HG03039 (cell line): ENCODE measurements at regions not wholly inside any gene's neighbourhood (a gene's known extent, or its start where the extent isn't known, plus 50 kb on each side); places are given as distances from the start of the nearest gene placed in this dataset.
A peak's percentile ranks its signal among the peaks of the same experiment; 100 is the strongest.

Source experiments
- ATAC-seq: cut with Tn5 transposase; IDR thresholded peaks from one replicate; pipeline ENCODE4 v1.9.1; 2021; ENCODE audit warnings: mild to moderate bottlenecking, moderate library complexity; ENCODE audit not compliant: unreplicated experiment

DNA sequence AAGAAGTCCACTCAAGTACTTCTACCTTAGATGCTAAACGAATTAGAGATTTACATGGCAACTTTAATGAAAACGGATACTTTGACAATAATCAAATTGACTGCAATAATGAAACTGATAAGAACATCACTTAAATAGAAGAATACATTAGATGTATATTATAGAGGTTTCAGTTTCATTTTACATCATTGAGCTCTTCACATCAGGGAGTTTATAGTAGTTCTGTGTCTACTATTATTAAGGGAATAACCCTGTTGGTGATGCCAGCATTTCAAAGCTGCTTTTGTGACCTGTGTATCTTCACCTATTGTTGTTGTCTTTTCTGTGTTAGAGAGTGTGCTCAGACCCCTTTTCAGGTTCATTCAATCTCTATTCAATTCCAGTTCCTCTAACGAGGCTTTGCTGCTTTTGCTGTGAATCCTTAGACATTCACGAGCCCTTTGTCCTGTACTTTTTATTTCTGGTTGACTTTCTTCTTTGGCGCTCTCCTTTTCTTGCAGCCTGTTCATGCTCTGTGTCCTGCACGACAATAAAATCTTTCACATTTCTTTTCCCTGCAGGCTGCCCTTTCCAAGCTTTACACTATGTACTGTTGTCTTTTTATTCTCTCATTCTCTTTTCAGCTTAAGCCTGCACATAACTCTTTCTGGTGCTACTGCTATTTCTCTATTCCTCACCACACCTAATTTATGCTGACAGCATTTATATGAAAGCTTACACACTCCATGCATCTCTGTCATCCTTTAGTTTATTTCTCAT is 232.1 kb downstream of the CPE start:
- ATAC-seq, result no peak

DNA sequence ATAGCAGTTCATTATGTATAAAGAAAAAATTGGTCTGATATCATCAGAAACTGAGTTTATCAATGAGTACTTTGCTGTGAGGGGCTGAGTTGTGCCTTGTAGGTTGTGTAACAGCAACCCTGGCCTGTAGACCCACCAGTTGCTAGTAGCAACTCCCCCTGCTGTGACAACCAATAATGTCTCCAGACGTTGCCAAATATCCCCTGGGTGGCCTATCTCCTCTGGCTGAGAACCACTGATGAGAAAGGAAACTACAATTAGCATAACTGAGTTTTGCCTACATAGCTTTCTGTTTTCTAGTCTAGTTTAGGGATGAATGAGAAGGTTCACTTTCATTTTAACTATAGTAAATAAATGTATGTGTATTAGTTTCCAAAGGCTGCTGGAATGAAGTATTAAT is 234.1 kb downstream of the CPE start:
- ATAC-seq, result peak; percentile 95

DNA sequence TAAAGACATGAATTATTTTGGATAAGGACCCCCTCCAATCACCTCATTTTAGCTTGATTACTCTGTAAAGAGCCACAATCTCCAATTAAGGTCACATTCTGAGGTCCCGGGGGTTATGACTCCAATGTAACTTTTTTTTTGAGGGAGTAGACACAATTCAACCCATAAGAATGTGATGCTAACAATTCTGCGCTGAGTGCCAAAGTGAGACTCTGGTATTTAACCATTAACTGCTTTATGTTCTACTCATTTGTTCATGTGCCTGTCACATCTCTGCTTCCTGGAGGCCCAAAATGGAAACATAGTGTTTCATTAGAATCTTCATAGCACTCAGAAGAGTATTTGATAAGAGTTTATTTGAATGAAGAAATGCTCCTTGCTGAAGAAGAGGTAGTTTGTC is 234.8 kb downstream of the CPE start:
- ATAC-seq, result no peak

DNA sequence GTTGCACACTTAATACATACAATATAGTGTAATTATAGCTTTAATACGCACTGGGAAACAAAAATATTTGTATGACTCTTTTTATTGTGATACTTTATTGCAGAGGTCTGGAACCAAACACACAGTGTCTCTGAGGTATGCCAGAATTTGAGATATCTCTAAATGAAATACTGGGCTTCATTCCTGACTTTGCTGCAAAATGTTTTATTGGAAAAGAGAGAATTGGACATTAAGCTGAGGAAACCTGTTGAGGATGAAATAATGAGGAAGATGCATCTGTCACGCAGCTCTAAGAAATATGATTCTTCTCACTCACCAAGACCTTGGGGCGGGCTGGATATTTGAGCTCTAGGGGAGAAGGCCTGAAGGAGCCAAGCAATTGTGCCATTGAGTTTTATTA is 242.1 kb downstream of the CPE start:
- no peak for ATAC-seq

DNA sequence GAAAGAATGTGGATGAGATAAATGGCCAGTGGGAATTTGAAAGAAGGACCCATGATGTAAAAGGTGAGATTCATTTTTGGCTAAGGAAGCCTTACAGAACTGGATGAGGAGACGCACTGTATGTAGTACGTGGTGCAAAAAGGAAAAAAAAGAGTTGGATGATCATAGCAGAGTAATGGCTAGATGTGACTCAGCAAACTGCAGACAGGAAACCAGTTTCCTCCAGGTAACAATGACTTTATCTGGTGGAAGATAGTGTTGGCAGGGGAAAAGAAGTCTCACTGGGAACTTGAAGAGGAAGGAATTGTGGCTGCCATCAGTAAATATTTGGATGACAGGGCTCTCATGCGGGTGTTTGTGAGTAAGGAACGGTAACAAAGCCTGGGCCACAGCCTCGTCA is 243.2 kb downstream of the CPE start:
- no peak for ATAC-seq

DNA sequence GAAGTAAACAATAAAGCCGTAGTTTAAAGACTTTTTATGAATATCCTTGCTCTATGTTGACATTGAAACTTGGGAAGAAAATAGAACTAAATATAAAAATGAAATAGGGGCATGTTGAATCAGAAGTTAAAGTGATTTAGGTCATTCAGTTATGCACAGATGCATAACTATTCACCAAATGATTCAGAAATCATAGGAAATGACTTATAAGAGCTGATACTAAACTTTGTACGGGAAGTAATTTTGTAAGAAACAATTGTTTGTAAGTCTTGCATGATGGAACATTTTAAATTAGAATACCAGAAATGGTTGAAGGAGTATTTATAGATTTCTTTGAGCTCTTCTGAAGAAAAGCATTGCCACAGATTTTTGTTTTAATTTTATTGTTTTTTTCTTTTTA is 246.5 kb downstream of the CPE start:
- no peak for ATAC-seq

DNA sequence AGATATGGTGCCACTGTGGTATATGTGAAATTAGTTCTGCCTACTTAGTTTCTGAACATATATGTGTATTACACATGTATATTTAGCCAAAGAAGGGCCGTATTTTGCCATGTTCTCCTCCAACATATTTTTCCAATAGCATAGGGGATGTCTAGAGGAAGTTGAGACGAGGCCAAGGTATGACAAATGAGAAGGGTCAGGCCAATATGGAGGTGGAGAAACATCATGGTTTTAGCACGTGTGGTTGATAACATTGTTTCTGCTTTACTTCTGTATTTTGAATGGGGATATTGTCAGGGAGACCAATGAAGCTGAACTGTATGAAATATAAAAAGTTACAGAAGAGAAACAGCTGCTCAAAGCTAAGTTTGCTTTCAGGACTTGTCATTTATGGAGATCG is 246.7 kb upstream of the TLL1 start:
- ATAC-seq, result no peak

DNA sequence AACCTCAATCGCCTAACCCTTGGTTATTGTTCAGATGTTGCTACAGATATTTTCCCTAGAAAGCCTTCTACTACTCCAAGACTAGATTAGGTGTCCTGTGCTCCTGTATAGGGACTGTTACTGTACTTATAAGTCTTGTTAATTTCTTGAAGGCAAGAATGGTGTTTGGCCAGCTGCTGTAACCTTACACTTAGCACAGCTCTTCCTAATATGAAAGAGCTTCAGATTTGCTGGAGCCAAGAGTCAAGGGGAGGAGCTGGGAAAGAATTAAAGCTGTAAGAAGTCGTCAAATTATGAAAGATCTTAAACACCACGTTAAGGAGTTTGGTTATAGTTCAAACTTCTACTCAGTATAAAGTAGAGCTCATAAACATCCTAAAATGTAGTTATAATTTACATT is 245.9 kb upstream of the TLL1 start:
- no peak for ATAC-seq

DNA sequence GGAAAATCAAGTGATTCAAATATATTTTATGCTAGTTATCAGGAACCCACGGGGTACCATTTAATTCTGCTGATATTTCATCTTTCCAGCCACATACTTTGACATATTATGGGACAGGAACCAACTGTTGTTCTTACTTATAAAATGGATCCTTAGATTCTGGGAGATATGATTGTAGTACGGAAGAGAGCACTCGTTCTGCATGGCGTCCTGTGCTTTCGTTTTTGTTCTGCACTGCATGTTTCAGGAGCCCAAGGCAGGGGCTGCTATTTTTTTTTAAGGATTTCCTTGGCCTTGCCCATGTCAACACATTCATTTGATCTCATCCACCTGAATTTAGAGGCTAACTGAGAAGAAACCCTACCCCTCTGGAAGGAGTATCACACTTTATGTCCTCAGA is 245.5 kb upstream of the TLL1 start:
- ATAC-seq, result no peak

DNA sequence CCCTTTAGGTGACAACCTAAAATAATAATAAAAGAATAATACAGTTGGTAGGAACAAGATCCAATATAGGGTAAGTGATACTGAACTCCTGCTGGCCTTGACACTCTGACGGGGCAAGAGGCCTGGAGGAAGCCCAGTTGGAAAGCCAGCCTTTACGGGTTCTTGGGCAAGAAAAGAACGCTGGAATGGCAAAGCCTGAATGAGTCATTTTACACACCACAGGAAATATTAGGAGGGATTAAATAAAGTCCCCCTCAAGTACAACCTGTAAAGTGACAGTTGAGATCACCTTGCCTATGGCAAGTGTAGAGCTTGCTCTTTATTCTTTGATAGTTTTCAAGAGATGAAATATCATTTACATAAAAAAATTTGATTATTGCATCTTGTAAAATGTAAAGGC is 244.5 kb upstream of the TLL1 start:
- ATAC-seq, result no peak

DNA sequence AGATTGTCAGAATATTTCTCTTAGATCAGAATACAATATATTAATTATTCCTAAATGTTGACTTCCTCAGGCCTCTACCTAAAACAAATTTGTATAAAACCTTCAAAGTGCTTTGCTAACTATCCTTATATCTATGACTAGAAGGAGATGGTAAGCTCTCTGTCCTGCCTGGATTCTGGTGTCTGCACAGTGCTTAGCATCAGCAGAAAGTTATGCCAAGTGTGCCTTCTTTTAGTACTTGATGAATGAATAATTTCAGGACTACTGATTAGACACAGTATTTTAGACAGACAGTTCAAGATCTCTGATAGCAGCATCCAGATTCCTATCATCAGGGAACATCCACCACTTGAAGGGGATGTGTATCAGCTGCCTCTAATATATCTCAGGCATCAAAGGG is 242.4 kb upstream of the TLL1 start:
- no peak for ATAC-seq

DNA sequence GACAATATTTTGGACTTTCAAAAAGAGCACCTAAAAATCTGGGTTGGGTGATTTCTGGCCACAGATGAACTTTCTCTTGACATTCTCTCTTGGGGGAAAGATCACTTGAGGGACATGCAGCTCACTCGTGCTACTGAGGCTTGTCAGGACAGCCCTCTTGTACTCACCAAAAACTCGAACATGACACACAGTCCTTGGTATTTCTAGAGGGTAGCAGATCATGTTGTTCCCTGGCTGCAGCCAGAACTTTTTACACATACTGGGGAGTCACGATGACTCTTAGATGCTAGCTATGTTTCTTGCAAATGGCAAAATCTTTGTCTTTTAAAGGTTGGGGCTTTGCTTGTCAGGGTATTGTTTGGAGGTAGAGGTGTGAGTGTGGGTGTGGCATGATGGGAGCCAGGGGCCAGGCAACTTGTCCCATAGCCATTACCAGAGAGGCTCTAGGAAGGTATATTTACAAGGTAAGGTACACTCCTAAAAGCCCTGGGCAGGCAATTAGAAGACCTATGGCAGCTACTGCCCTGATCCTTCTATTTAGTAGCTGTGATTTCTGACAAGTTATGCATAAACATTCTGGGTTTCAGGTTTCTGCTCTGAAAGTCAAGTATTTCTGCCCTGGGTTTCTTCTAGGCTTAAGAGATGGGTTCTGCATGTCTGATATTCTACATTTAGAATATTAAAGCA is 241.7 kb upstream of the TLL1 start:
- no peak for ATAC-seq

DNA sequence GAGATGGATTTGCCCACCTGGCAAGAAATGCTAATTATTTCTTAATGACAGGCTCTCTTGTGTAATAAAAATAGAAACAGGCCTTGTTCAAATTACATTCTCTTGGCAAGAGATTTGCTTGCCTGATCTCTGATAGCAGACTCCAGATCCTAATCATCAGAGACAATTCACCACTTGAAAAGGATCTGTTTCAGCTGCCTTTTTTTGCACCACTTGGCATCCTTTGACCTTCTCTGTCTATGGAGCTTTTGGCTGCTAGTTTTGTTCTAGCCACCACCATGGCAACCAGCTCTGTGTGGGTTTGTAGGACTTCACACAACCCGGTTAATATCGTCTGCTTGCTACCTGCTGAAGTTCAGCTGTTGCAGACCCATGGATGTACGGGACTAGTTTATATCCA is 241.1 kb upstream of the TLL1 start:
- no peak for ATAC-seq

DNA sequence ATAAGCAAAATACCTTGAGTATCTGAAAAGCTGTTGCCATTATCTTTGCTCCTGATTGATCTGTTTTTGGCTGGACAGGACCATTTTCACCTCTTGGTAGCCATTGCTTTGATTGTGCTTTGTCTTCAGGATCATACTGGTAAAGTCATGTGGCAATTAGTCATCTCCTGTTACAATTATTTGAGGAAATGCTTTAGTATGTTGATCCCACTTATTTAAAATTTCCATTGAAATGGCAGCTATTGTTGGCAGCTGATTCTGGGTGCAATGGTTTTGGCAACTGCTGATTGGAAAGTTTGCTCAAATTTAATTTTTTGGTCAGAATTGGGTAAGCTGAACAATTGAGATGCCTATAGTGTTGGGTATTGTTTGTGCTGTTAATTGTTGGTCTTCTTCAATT is 238.3 kb upstream of the TLL1 start:
- no peak for ATAC-seq

DNA sequence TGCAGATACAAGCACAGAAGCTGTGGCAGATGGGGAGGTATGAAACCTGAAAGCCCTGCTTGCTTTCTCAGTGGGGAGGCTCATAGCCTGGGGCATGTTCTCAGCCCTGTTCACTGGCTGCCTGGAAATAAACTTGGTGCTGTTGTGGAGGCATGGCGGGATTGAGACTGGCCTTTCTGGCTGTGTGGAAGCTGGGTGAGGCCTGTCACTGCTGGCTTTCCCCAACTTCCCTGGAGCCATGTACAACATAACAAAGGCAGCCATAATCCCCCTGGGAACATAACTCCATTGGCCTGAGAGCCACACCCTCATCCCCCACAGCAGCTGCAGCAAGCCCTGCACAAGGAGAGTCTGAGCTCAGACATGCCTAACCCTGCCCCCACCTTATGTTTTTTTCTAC is 237.7 kb upstream of the TLL1 start:
- no peak for ATAC-seq

DNA sequence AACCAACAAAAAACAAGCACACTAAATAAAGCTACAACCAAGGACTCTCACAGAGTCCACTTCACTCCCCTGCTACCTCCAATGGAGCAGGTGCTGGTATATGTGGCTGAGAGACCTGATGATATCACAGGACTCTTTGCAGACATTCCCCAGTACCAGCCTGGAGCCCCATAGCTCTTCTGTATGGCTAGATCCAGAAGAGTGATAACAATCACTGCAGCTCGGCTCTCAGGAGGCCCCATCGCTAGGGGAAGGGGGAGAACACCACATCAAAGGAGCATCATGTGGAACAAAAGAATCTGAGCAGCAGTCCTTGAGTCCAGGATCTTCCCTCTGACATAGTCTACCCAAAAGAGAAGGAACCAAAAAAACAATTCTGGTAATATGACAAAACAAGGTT is 237.1 kb upstream of the TLL1 start:
- ATAC-seq, result no peak

DNA sequence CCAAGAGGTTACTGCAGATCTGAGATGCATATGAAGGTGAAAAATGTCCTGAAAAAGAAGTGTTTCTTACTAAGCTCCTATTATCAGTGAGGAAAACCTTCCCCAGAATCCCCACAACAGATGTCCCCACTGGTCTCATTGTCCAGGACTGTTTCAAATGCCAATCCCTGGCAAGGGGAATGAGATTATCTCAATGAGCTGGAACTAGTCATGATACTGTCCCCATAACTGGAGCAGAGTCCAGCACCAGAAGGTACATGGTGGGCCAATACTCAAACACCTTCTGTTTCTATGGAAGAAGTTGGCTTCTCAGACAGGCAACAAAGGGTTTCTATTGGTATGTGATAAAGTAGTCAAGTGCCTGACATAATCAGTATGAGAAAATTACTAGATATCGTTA is 221.1 kb upstream of the TLL1 start:
- ATAC-seq, result no peak

DNA sequence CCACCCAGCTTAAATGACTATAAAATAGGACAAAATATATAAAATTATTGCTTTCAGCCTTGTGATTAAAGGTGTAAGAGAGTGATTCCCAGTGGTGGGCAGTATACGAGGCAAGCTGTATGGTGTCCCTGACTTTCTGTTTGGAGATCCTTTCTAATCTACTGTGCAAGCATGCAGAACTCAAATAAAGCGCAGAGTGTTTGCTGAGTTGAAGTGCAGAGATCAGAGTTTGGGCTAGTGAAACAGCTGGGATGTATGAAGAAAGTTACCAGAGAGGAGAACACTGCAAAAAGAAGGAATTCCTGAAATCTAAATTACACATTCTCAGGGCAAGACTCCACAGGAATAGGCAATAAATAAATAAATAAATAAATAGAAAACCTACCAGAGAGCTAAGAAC is 218.5 kb upstream of the TLL1 start:
- ATAC-seq, result no peak

DNA sequence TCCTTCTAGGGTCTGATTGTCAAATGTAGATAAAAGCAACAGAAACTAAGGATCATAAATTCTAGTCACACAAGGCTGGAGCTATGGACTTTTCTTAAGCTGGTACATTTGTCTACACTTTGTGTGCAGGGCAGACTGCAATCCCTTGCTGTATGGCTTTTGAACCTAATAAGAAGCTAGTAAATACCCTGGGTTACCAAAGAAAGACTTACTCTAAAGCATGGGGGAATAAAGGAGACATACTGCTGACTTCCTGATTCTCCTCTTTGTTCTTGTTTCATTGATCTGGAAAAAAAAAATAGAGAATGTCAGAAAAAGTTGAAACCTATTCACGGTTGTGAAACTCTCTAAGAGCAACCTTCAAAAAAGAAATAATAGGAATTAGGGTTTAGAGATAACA is 216.6 kb upstream of the TLL1 start:
- ATAC-seq, result no peak

DNA sequence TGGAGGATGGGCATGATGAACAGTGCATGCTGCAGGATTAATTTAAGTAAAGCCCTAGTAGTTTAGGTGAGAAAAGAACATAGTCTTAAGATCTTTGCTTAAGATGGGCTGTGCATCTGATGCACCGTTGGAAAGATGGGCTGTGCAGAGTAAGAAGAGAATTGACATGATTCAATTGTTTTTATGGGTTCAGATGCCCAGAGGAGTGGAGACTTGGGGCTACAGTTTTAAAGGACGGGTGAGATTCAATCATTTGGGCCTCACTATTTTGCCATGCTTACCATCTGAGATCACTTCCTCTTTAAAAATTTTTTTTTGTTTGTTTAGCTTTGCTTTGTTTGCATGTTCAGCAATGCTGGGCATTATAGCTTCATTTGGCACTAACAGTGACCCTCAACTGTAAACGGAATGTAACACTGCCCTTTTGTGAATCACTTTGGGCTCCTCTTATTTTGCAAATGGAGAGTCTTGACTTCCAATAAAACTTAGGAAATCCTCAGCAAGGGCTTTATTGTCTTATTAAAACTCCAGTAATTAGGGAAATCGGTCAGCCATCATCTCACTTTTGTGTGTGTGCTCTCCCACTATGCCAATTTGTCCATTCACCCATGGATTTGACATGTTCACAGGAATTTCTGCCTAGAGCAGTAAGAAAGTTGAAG is 216.1 kb upstream of the TLL1 start:
- ATAC-seq, result no peak

DNA sequence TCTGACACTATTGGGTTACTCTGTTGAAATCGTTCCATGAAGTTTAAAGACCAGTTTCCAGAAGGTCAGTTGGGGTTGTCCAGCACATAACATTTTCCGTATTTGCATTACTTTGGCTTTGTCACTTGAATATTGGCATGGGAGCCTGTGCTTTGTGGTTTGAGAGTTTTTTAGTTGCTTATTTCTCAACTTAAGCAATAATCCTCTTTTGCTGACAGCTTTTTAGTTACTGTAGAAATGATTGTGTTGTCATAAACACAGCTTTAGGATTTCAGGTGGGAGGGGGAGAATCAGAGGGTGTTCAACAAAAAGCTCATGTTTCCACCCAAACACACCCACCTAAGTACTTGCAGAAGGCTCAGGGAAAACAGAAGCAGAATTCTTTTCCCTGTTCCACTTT is 210.7 kb upstream of the TLL1 start:
- no peak for ATAC-seq

DNA sequence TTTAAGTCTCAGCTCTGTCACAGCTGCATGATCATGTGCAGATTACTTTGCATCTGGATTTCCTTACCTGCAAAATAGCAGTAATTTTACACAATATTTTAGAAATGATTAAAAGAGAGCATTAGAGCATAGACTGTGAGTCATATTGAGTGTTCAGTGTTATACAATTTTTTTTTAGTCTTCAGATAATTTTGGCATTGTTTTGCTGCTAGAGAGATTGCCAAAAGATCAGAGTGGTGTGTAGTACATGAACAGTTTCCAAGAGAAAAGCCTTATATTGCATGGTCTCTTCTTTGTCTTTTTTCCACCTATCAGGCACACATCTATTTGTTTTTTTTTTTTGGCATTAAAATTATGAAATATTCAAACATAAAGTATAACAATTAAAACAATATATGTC is 209.6 kb upstream of the TLL1 start:
- no peak for ATAC-seq
